ENCODE measurements at regions not wholly inside any gene's neighbourhood (a gene's known extent, or its start where the extent isn't known, plus 50 kb on each side); places are given as distances from the start of the nearest gene placed in this dataset.

DNA sequence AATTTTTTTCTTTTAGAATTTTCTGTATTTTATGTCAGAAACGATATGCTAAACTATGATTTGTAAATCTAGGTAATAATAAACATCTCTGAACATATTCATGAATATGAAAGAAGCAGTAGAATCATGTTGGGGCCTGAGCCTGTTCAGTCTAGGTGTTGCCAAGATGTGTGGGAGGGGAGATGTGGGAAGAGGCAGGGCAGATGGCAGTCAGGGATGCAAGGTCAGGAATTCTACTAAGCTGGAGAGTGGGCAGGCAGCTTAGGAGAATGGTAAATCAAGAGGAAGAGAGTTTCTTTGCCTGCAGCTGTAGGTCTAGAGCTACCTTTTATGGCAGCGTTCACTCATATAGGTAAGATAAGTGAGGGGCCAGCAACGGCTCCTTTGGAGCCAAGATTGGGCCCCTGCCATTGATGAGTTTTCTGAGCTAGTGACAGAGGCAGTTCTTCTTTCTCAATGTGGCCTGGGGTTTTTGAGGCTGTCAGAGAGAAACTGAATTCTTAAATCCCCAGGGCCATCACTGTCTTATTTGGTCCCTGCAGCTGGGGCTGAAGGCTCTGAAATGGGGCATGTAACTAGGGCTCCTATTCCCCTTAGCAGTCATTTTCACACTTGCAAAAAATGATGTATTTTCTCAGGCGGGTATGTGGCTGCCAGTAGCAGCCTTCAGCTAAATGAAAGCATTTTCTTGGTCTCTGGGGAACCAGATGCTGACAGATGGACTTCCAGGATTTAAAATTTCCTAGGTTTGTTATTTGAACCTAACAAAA lies 232.8 kb downstream of the PIK3C3 start:
- peak; percentile 45 for DNase-seq

DNA sequence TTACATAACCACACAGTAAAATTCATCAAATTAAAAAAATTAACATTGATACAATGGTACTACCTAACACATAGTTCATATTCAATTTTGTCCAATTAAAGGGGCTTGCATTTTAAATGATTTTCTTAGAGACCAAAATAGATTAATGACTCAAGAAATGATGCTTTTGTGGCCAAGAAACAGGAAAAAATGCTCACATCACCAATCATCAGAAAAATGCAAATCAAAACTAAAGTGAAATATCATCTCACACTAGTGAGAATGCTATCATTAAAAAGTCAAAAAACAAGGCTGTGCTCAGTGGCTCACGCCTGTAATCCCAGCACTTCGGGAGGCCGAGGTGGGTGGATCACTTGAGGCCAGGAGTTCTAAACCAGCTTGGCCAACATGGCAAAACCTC lies 235.6 kb downstream of the PIK3C3 start:
- DNase-seq, result no peak

DNA sequence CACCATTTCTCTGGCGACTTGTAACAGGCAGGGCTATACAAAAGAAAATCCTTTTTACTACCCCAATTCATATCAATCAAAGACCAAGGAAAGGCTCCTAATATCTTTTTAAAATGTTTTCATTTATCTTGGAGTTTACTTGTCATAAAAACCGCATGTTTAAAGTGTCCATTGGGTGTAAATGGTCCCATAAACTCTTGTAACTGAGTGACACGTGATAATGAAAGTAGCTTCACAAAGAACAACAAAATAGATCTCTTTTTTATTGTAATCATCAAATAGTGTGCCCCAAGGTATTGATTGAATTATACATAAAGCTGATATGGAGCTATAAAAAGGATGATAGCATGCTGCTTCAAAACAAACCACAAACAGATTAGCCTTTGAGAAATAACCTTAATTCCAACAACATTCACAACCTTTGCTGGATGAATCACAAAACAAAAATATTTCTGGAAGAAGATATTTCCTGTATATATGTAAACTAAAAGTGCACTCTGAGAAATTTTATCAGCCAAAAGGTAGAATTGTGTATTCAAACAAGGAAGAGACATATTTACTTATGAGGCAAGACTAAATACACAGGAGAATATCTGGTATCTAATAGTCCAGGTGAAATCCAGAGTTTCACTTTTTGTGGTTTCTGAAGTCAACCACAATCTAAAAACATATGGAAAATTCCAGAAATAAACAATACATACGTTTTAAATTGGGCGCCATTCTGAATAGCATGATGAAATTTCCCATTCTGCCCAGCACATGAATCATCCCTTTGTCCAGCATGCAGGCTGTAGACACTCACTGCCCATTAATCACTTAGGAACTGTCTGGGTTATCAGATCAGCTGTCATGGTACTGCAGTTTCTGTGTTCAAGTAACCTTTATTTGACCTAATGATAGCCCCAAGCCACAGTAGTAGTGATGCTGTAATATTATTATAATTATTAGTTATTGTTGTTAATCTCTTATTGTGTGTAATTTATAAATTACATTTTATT lies 237.5 kb downstream of the PIK3C3 start:
- peak; percentile 40 for DNase-seq

DNA sequence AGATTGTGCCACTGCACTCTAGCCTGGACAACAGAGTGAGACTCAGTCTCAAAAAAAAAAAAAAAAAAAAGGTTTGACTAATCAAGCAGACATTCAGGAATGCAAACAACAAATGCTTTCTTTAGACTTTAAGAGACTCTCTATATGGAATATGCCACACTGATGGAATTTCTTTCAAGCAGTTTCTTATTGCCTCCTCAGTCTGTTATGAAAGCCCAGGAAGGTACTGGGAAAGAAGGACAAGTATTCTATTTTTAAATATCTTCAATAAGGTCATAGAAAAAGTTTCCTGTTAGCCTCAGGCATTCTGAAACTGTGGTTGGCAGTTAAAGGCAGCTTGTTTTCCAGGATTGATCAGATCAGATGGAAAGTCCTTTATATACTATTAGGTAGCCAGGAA lies 241.6 kb downstream of the PIK3C3 start:
- DNase-seq, result peak; percentile 45

DNA sequence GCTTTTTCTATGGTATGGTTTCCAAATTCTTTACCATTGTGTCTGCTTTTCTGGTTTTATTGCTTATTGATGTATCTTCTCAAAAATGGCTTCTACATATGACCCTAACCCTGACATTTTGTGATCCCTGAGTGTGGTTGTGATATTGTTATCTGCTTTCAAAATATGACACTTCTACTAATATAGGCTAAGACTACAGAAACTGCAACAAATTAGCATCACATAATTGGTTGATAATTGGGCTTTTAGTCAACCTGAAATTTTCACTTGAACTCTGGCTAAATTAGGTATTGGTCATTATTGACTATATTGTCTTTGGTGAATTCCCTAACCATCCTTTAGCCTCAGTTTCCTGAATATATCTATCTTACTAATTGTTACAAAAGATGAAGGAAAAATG lies 246.1 kb downstream of the PIK3C3 start:
- DNase-seq, result no peak

DNA sequence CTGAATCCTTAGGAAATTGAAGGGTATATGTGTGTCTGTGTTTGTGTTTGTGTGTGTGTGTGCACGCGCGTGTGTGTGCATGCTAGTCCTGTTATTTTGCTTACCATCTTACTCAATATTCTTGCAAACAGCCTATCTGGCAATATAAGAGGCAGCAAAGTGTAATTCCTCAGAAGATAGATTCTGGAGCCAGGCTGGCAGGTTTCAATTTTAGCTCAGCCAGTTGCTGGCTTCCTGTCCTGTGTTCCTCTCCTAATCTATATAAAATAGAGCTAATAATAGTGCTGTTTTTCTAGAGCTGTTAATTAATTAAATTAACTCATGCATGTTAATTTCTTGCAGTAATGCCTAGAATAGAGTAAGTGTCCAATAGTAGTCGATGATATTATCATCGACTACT lies 256.2 kb downstream of the PIK3C3 start:
- no peak for DNase-seq

- no peak for DNase-seq
Measured at GRCh38 chr18:42222557-42222956, 267.5 kb downstream of the PIK3C3 start.

GRCh38 chr18:42228581-42228980 lies 273.5 kb downstream of the PIK3C3 start:
- DNase-seq, result no peak

- DNase-seq, result no peak
Measured at GRCh38 chr18:42229211-42230210, 274.5 kb downstream of the PIK3C3 start.

DNA sequence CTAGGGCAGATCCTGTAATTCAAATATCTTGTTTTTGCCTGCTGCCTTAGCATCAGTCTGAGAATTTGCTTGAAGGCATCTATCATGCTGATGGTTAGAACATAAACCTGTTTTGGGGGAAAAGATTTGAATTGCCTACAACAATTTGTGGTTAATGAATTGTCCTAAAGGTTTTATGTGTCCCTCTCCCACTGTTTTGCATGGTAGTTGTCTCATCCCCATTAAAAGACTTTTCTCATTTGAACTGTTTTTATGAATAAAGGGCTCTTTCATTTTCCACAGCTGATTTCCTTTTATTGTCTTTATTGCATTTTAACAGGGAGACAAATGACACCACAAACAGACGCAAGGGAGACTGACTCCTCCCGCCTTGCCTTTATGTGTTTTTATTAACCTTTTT lies 275.6 kb downstream of the PIK3C3 start:
- DNase-seq, result no peak

- no peak for DNase-seq
Measured at GRCh38 chr18:42231284-42231683, 276.2 kb downstream of the PIK3C3 start.

DNA sequence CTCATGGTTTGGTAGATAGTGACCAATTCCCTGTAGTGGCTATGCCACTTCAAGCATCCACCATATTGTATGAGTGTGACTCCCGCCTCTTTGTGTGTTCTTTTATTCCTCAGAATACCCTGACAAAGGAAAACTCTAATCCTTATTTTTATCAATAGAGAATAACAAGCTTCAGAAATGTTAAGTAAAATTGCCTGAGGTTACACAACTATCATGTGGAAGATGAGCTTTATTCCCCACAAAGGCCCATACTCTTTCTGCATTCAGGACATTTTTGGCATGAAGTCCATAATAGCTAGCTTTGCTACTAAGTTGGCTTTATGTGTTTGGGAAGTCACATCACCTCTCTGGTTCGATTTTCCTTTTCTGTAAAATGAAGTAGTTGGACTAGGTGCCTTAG lies 276.8 kb downstream of the PIK3C3 start:
- no peak for DNase-seq

DNA sequence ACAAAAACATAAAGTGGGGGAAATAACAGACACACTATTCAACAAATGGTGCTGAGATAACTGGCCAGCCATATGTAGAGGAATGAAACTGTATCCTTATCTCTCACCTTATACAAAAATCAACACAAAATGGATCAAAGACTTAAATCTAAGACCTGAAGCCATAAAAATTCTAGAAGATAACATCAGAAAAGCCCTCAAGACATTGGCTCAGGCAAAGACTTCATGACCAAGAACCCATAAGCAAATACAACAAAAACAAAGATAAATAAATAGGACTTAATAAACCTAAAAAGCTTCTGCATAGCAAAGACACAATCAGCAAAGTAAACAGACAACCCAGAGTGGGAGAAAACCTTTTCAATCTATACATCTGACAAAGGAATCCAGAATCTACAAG lies 278.9 kb downstream of the PIK3C3 start:
- no peak for DNase-seq

DNA sequence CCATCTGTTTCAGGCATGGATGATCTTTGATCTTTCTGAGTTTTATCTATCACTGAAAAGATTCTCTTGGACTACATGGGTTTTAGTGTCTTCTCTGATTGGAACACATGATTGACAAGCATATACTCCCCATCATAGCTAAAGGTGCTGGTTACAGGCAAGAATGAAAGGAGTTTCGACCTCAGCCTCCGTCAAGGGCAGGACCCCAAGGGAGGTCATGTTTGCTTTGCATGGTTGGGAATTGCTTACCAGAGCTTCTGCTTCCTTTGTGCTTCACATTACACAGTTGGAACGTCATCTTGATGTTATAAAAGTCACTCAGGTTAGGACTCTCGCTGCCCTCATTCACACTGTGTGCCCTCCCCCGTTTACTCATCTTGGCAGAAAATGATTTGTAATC lies 287.7 kb downstream of the PIK3C3 start:
- DNase-seq, result no peak

DNA sequence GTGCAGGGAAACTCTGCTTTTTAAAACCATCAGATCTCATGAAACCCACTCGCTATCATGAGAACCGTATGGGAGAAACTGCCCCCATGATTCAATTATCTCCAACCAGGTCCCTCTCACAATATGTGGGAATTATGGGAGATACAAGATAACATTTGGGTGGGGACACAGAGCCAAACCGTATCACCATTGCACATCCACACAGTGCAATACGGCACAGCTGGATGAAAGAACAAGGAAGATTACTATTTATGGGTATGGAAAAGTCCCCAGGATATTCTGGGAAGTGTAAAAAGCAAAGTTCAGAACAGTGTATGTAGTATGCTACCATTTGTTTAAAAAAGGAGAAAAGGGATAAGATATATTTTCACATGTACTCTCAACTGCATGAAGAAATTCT lies 290.1 kb downstream of the PIK3C3 start:
- DNase-seq, result no peak

- DNase-seq, result no peak
Measured at GRCh38 chr18:42255908-42256765, 301.1 kb downstream of the PIK3C3 start.

DNA sequence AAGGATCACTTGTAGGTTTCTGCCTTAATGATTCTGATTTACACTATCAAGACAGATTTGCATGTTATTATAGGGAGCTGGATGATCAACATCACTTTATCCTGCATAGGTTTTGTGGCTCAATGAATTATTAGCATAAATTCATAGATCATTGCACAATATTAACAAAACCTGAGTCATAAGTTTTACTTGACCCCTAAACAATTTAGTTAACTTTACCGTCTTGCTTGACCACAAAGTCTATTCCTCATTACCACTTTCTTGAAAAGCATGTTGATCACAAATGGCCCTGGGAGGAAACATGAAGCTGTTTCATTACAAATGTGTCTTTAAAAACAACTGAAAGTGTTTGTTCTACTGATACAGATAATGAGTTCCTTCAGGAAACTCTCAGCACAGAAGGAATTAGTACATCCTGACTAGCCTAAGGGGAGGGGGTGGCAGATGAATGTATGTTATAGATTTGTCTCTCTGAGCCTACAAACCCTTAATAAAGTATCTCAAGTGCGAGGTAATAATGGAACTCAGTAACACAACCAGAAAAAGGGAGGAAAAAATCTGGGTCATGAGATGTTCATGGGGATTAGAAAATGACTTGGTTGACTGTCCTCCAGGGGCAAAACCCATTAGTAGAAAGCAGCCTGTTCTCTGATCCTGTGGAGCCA lies 303.4 kb downstream of the PIK3C3 start:
- no peak for DNase-seq

- no peak for DNase-seq
Measured at GRCh38 chr18:42261731-42262130, 306.7 kb downstream of the PIK3C3 start.

DNA sequence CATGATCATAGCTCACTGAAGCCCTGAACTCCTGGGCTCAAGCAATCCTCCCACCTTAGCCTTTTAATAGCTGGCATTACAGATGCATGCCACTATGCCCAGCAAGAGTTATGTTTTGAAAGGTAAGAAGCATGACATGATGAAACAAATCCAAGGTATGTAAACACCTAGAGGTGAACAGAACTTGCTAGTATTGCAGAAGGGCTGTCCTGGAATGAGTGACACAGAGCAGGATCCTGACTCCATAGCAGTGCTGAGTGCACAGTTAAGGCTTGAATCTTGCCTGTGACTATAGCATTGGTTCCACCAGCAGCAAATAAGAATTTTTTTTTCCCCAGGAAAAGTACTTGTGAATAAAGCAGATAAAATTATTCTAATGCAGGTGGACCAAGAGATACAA lies 309.5 kb downstream of the PIK3C3 start:
- DNase-seq, result no peak

DNA sequence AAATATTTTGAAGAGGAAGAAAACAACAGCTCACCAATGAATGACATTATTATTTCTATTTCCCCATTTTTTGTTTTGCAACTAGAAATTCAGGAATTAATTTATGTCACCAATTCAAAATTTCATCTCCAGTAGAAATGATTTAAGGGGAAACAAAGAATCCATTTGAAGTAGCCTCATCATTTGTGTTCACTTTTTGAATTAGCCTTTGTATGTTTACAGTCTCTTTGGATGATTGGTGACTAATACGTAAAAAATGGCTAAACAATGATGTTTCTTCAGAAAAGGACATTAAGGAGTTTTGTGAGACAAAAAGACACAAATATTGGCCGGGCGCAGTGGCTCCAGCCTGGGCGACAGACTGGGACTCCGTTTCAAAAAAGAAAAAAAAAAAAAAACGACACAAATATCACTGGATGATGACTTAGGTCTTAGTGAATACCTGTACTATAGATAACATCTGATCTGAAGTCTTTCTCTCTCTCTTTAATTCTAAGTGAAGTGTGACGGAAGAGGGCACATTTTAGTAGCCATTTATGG lies 313.2 kb downstream of the PIK3C3 start:
- no peak for DNase-seq

- DNase-seq, result no peak
Measured at GRCh38 chr18:42268798-42269197, 313.8 kb downstream of the PIK3C3 start.

All from fibroblast of skin of scalp (primary cell).